GM23338 (cell line): ENCODE measurements at regions not wholly inside any gene's neighbourhood (a gene's known extent, or its start where the extent isn't known, plus 50 kb on each side); places are given as distances from the start of the nearest gene placed in this dataset.

ENCODE experiments used
- ATAC-seq: fragments of 200-7000 bp; cut with Tn5 transposase; 3 replicates; pipeline ENCODE4 v1.9.1; 2020
- DNase-seq: peaks from one replicate; pipeline ENCODE4 v3.0.0-alpha.2; 2015; ENCODE audit warnings: low spot score
- H2AFZ ChIP-seq: fragments of 200-600 bp; sonication (generic); 2 replicates; pipeline ENCODE4 v1.8.0; 2016; ENCODE audit warnings: antibody characterized with exemption, mild to moderate bottlenecking, moderate library complexity
- H3F3A ChIP-seq: fragments of 200-600 bp; sonication (generic); replicated peaks from 2 replicates; pipeline ENCODE4 v1.8.0; 2017; ENCODE audit warnings: antibody characterized with exemption, mixed run types, low read depth
- H3K27ac ChIP-seq: fragments of 200-600 bp; sonication (generic); 2 replicates; pipeline ENCODE4 v1.6.1; 2016; ENCODE audit warnings: low read depth
- H3K27me3 ChIP-seq: fragments of 200-600 bp; sonication (generic); 2 replicates; pipeline ENCODE4 v1.8.0; 2016; ENCODE audit warnings: mild to moderate bottlenecking, mixed run types, moderate library complexity; ENCODE audit not compliant: insufficient read depth
- H3K36me3 ChIP-seq: fragments of 200-600 bp; sonication (generic); 2 replicates; pipeline ENCODE4 v1.8.0; 2016; ENCODE audit warnings: mild to moderate bottlenecking; ENCODE audit not compliant: insufficient read depth
- H3K4me1 ChIP-seq: fragments of 200-600 bp; sonication (generic); 2 replicates; pipeline ENCODE4 v1.8.0; 2016; ENCODE audit warnings: mild to moderate bottlenecking, moderate library complexity; ENCODE audit not compliant: insufficient read depth
- H3K4me2 ChIP-seq: fragments of 200-600 bp; sonication (generic); 2 replicates; pipeline ENCODE4 v1.7.1; 2017; ENCODE audit warnings: mixed run types
- H3K4me3 ChIP-seq: fragments of 200-600 bp; sonication (generic); 2 replicates; pipeline ENCODE4 v1.6.1; 2016; ENCODE audit warnings: mixed run types
- H3K79me2 ChIP-seq: fragments of 200-600 bp; sonication (generic); replicated peaks from 2 replicates; pipeline ENCODE4 v1.8.0; 2017; ENCODE audit warnings: mild to moderate bottlenecking; ENCODE audit not compliant: insufficient read depth
- H3K9me2 ChIP-seq: fragments of 200-600 bp; sonication (generic); 2 replicates; pipeline ENCODE4 v1.8.0; 2017; ENCODE audit not compliant: insufficient read depth
- H4K20me1 ChIP-seq: fragments of 200-600 bp; sonication (generic); replicated peaks from 2 replicates; pipeline ENCODE4 v1.8.0; 2017; ENCODE audit warnings: mild to moderate bottlenecking; ENCODE audit not compliant: insufficient read depth
- H3K27ac Mint-ChIP-seq: 2 replicates; pipeline ENCODE4 v1.8.0; 2020; ENCODE audit warnings: inconsistent platforms, mild to moderate bottlenecking, moderate library complexity, mixed read lengths
- H3K27me3 Mint-ChIP-seq: 3 replicates; pipeline ENCODE4 v1.8.0; 2022; ENCODE audit warnings: low read depth, mild to moderate bottlenecking, moderate library complexity, mixed read lengths, inconsistent platforms; ENCODE audit not compliant: insufficient read depth, poor library complexity
- H3K36me3 Mint-ChIP-seq: 3 replicates; pipeline ENCODE4 v1.8.0; 2021; ENCODE audit warnings: low read depth, mild to moderate bottlenecking, inconsistent platforms, moderate library complexity, mixed read lengths
- H3K4me1 Mint-ChIP-seq: 3 replicates; pipeline ENCODE4 v1.8.0; 2020; ENCODE audit warnings: mild to moderate bottlenecking, inconsistent platforms, mixed read lengths
- H3K4me3 Mint-ChIP-seq: 3 replicates; pipeline ENCODE4 v1.8.0; 2021; ENCODE audit warnings: moderate library complexity, mild to moderate bottlenecking, inconsistent platforms, mixed read lengths
- H3K9me3 Mint-ChIP-seq: 3 replicates; pipeline ENCODE4 v1.8.0; 2020; ENCODE audit warnings: moderate library complexity, mild to moderate bottlenecking, inconsistent platforms, mixed read lengths
- CREB1 ChIP-seq: fragments of 250-450 bp; sonication (Bioruptor Pico); IDR thresholded peaks from 2 replicates; pipeline ENCODE4 v1.5.0; 2020; ENCODE audit warnings: low read depth, mild to moderate bottlenecking, moderate library complexity
- EZH2 ChIP-seq: fragments of 200-600 bp; sonication (generic); IDR thresholded peaks from one replicate; pipeline ENCODE4 v1.8.0; 2017; ENCODE audit warnings: antibody characterized with exemption, mild to moderate bottlenecking, low read depth; ENCODE audit not compliant: unreplicated experiment
- EZH2phosphoT487 ChIP-seq: fragments of 200-600 bp; sonication (generic); IDR thresholded peaks from one replicate; pipeline ENCODE4 v1.8.1; 2018; ENCODE audit warnings: antibody characterized with exemption; ENCODE audit not compliant: unreplicated experiment
- JUNB ChIP-seq: IDR thresholded peaks from one replicate; pipeline ENCODE4 v1.6.1; 2016; ENCODE audit warnings: antibody characterized with exemption; ENCODE audit not compliant: unreplicated experiment
- NANOG ChIP-seq: IDR thresholded peaks from 2 replicates; pipeline ENCODE4 v1.6.1; 2016; ENCODE audit warnings: antibody characterized with exemption, borderline replicate concordance
- POLR2AphosphoS5 ChIP-seq: IDR thresholded peaks from 2 replicates; pipeline ENCODE4 v1.6.1; 2016; ENCODE audit warnings: antibody characterized with exemption, low read depth
- REST ChIP-seq: IDR thresholded peaks from one replicate; pipeline ENCODE4 v1.6.1; 2018; ENCODE audit warnings: antibody characterized with exemption; ENCODE audit not compliant: unreplicated experiment
- STAT1 ChIP-seq: IDR thresholded peaks from one replicate; pipeline ENCODE4 v1.6.1; 2016; ENCODE audit warnings: antibody characterized with exemption; ENCODE audit not compliant: unreplicated experiment
- ZNF114 ChIP-seq: fragments of 250-450 bp; sonication (Bioruptor Pico); IDR thresholded peaks from 2 replicates; pipeline ENCODE4 v1.5.0; 2020; ENCODE audit warnings: mild to moderate bottlenecking, moderate library complexity
- ZNF331 ChIP-seq: fragments of 250-450 bp; sonication (Bioruptor Pico); IDR thresholded peaks from 2 replicates; pipeline ENCODE4 v1.5.0; 2020; ENCODE audit warnings: low read depth, mild to moderate bottlenecking, moderate library complexity
- TF ChIP-seq, protein P1 (sequence below): fragments of 250-450 bp; sonication (Bioruptor Pico); IDR thresholded peaks from 2 replicates; pipeline ENCODE4 v1.5.0; 2020; ENCODE audit warnings: mild to moderate bottlenecking, moderate library complexity
- TF ChIP-seq, protein P2 (sequence below), 2 experiments: fragments of 200-600 bp in 1 of 2; sonication (generic) in 1 of 2; conservative IDR thresholded peaks; 2 replicates each; pipeline versions ENCODE4 v1.5.1 to v1.6.1; 2016 to 2017; ENCODE audit warnings: antibody characterized with exemption in 2 of 2, low read depth in 2 of 2, mild to moderate bottlenecking in 2 of 2, moderate library complexity in 1 of 2
- TF ChIP-seq, protein P3 (sequence below): IDR thresholded peaks from 2 replicates; pipeline ENCODE4 v1.6.1; 2016; ENCODE audit warnings: antibody characterized with exemption

GRCh38 chr2:55985406-55985805, 61.8 kb upstream of the EFEMP1 start:
- DNase-seq: no peak

More at GRCh38 chr2:55985406-55985805, 61.8 kb upstream of the EFEMP1 start:
- Mint-ChIP-seq H3K9me3 (no peaks in the 10 kb centered on the region), H3K4me3 (no peak overlapping the region), H3K36me3 (no peaks in the 10 kb centered on the region), H3K4me1 (peaks cover 9% of the 10 kb centered on the region; the same call in 2 of the 3 replicates), H3K27me3 (no peaks in the 10 kb centered on the region), H3K27ac (no peak overlapping the region)
- Histone ChIP-seq H3K27ac (no peak overlapping the region), H3K27me3 (no peaks in the 10 kb centered on the region), H3K4me3 (no peak overlapping the region), H3K4me2 (no peak overlapping the region), H3K79me2 (no peaks in the 10 kb centered on the region), H4K20me1 (no peaks in the 10 kb centered on the region), H3K4me1 (no peaks in the 10 kb centered on the region), H3F3A (no peaks in the 10 kb centered on the region), H2AFZ (no peak overlapping the region; the same call in 1 of the 2 replicates), H3K9me2 (no peaks in the 10 kb centered on the region), H3K36me3 (no peaks in the 10 kb centered on the region)
- TF ChIP-seq, protein P1, sequence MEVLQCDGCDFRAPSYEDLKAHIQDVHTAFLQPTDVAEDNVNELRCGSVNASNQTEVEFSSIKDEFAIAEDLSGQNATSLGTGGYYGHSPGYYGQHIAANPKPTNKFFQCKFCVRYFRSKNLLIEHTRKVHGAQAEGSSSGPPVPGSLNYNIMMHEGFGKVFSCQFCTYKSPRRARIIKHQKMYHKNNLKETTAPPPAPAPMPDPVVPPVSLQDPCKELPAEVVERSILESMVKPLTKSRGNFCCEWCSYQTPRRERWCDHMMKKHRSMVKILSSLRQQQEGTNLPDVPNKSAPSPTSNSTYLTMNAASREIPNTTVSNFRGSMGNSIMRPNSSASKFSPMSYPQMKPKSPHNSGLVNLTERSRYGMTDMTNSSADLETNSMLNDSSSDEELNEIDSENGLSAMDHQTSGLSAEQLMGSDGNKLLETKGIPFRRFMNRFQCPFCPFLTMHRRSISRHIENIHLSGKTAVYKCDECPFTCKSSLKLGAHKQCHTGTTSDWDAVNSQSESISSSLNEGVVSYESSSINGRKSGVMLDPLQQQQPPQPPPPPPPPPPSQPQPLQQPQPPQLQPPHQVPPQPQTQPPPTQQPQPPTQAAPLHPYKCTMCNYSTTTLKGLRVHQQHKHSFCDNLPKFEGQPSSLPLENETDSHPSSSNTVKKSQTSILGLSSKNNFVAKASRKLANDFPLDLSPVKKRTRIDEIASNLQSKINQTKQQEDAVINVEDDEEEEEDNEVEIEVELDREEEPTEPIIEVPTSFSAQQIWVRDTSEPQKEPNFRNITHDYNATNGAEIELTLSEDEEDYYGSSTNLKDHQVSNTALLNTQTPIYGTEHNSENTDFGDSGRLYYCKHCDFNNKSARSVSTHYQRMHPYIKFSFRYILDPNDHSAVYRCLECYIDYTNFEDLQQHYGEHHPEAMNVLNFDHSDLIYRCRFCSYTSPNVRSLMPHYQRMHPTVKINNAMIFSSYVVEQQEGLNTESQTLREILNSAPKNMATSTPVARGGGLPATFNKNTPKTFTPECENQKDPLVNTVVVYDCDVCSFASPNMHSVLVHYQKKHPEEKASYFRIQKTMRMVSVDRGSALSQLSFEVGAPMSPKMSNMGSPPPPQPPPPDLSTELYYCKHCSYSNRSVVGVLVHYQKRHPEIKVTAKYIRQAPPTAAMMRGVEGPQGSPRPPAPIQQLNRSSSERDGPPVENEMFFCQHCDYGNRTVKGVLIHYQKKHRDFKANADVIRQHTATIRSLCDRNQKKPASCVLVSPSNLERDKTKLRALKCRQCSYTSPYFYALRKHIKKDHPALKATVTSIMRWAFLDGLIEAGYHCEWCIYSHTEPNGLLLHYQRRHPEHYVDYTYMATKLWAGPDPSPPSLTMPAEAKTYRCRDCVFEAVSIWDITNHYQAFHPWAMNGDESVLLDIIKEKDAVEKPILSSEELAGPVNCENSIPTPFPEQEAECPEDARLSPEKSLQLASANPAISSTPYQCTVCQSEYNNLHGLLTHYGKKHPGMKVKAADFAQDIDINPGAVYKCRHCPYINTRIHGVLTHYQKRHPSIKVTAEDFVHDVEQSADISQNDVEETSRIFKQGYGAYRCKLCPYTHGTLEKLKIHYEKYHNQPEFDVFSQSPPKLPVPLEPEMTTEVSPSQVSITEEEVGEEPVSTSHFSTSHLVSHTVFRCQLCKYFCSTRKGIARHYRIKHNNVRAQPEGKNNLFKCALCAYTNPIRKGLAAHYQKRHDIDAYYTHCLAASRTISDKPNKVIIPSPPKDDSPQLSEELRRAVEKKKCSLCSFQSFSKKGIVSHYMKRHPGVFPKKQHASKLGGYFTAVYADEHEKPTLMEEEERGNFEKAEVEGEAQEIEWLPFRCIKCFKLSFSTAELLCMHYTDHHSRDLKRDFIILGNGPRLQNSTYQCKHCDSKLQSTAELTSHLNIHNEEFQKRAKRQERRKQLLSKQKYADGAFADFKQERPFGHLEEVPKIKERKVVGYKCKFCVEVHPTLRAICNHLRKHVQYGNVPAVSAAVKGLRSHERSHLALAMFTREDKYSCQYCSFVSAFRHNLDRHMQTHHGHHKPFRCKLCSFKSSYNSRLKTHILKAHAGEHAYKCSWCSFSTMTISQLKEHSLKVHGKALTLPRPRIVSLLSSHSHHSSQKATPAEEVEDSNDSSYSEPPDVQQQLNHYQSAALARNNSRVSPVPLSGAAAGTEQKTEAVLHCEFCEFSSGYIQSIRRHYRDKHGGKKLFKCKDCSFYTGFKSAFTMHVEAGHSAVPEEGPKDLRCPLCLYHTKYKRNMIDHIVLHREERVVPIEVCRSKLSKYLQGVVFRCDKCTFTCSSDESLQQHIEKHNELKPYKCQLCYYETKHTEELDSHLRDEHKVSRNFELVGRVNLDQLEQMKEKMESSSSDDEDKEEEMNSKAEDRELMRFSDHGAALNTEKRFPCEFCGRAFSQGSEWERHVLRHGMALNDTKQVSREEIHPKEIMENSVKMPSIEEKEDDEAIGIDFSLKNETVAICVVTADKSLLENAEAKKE (CRISPR knock-in tag): no peak
- TF ChIP-seq POLR2AphosphoS5 (no peak), ZNF114 (no peak), NANOG (no peak), EZH2 (no peak), ZNF331 (CRISPR knock-in tag) (no peak), STAT1 (no peak), JUNB (no peak), EZH2phosphoT487 (no peak), REST (no peak), CREB1 (CRISPR knock-in tag) (no peak)
- TF ChIP-seq, protein P2, sequence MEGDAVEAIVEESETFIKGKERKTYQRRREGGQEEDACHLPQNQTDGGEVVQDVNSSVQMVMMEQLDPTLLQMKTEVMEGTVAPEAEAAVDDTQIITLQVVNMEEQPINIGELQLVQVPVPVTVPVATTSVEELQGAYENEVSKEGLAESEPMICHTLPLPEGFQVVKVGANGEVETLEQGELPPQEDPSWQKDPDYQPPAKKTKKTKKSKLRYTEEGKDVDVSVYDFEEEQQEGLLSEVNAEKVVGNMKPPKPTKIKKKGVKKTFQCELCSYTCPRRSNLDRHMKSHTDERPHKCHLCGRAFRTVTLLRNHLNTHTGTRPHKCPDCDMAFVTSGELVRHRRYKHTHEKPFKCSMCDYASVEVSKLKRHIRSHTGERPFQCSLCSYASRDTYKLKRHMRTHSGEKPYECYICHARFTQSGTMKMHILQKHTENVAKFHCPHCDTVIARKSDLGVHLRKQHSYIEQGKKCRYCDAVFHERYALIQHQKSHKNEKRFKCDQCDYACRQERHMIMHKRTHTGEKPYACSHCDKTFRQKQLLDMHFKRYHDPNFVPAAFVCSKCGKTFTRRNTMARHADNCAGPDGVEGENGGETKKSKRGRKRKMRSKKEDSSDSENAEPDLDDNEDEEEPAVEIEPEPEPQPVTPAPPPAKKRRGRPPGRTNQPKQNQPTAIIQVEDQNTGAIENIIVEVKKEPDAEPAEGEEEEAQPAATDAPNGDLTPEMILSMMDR (conservative IDR thresholded peaks at IDR 0.05; ENCODE audit: low read depth in 2 of 2): no peak
- TF ChIP-seq, protein P3, sequence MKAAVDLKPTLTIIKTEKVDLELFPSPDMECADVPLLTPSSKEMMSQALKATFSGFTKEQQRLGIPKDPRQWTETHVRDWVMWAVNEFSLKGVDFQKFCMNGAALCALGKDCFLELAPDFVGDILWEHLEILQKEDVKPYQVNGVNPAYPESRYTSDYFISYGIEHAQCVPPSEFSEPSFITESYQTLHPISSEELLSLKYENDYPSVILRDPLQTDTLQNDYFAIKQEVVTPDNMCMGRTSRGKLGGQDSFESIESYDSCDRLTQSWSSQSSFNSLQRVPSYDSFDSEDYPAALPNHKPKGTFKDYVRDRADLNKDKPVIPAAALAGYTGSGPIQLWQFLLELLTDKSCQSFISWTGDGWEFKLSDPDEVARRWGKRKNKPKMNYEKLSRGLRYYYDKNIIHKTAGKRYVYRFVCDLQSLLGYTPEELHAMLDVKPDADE: no peak
- no peak for ATAC-seq
